H1 (cell line): ENCODE measurements at regions not wholly inside any gene's neighbourhood (a gene's known extent, or its start where the extent isn't known, plus 50 kb on each side); places are given as distances from the start of the nearest gene placed in this dataset.

Source experiments
- CTCF ChIA-PET: fragments of 300-600 bp; sonication (Branson Sonifier 250); formaldehyde crosslinking; loops from one replicate; lab custom pipeline; 2021; ENCODE audit not compliant: partially characterized antibody; lab: Charles Lee
- POLR2A ChIA-PET: fragments of 300-600 bp; sonication (Branson Sonifier 250); formaldehyde crosslinking; loops from one replicate; lab custom pipeline; 2021; ENCODE audit warnings: inconsistent platforms; ENCODE audit not compliant: partially characterized antibody; lab: Charles Lee
- DNase-seq, 2 experiments: peaks; one replicate each; pipeline versions ENCODE4 v3.0.0 to v3.0.0-alpha.2; 2010 to 2022; ENCODE audit warnings: low spot score in 2 of 2, low read depth in 1 of 2, mixed read lengths in 1 of 2
- FAIRE-seq: peaks from 2 replicates; lab custom pipeline; 2011; peaks lifted over from hg19 to GRCh38; lab: Jason Lieb, UNC
- H2AFZ ChIP-seq: 2 replicates; pipeline ENCODE4 v1.8.1; 2012; ENCODE audit warnings: low read length, inconsistent platforms
- H2AK5ac ChIP-seq: 2 replicates; pipeline ENCODE4 v1.6.1; 2013; ENCODE audit warnings: low read depth, low read length
- H2BK120ac ChIP-seq: replicated peaks from 2 replicates; pipeline ENCODE3; 2013; ENCODE audit warnings: low read depth, low read length, inconsistent platforms
- H2BK12ac ChIP-seq: 2 replicates; pipeline ENCODE4 v1.6.1; 2013; ENCODE audit warnings: low read depth, low read length
- H2BK15ac ChIP-seq: 2 replicates; pipeline ENCODE4 v1.6.1; 2013; ENCODE audit warnings: low read length
- H2BK20ac ChIP-seq: 2 replicates; pipeline ENCODE4 v1.6.1; 2013; ENCODE audit warnings: low read length
- H2BK5ac ChIP-seq: 2 replicates; pipeline ENCODE4 v1.6.1; 2013; ENCODE audit warnings: low read depth, low read length
- H3K14ac ChIP-seq: 2 replicates; pipeline ENCODE4 v1.6.1; 2013; ENCODE audit warnings: inconsistent platforms; ENCODE audit not compliant: insufficient read length
- H3K18ac ChIP-seq: 2 replicates; pipeline ENCODE4 v1.6.1; 2013; ENCODE audit warnings: low read length; ENCODE audit errors: extremely low read depth
- H3K23ac ChIP-seq: 2 replicates; pipeline ENCODE4 v1.6.1; 2013; ENCODE audit warnings: inconsistent platforms; ENCODE audit not compliant: insufficient read length
- H3K23me2 ChIP-seq: 2 replicates; pipeline ENCODE4 v1.6.1; 2013; ENCODE audit warnings: low read depth, low read length
- H3K27ac ChIP-seq: 2 replicates; pipeline ENCODE4 v1.6.1; 2011; ENCODE audit warnings: low read depth, low read length, inconsistent platforms
- H3K27me3 ChIP-seq, 4 experiments: replicated peaks in 1 of 4; 1 replicate in 1 of 4; 2 replicates in 3 of 4; pipeline versions ENCODE4 v1.6.1 to v1.8.1; 2011 to 2013; ENCODE audit warnings: low read length in 3 of 4, mild to moderate bottlenecking in 3 of 4, inconsistent platforms in 2 of 4, mixed read lengths in 2 of 4, moderate library complexity in 1 of 4; ENCODE audit not compliant: control insufficient read depth in 3 of 4, insufficient read depth in 3 of 4; ENCODE audit errors: extremely low read depth in 1 of 4
- H3K36me3 ChIP-seq, 4 experiments: 2 replicates each; pipeline versions ENCODE4 v1.6.1 to v1.8.1; 2011 to 2013; ENCODE audit warnings: mild to moderate bottlenecking in 4 of 4, low read length in 3 of 4, moderate library complexity in 2 of 4, control low read depth in 1 of 4, inconsistent platforms in 1 of 4; ENCODE audit not compliant: insufficient read depth in 4 of 4, control insufficient read depth in 2 of 4
- H3K4ac ChIP-seq: replicated peaks from 2 replicates; pipeline ENCODE3; 2013; ENCODE audit warnings: low read length, low read depth, mixed read lengths, inconsistent platforms; ENCODE audit not compliant: insufficient read length
- H3K4me1 ChIP-seq, 4 experiments: replicated peaks in 1 of 4; 1 replicate in 1 of 4; 2 replicates in 3 of 4; pipeline versions ENCODE4 v1.6.1 to v1.8.1; 2011 to 2013; ENCODE audit warnings: low read length in 3 of 4, inconsistent platforms in 2 of 4, mixed read lengths in 1 of 4; ENCODE audit not compliant: insufficient read depth in 4 of 4, control insufficient read depth in 3 of 4
- H3K4me2 ChIP-seq, 2 experiments: 2 replicates each; pipeline versions ENCODE4 v1.6.1 to v1.8.1; 2011 to 2013; ENCODE audit warnings: low read depth in 2 of 2, low read length in 2 of 2, control low read depth in 1 of 2, inconsistent platforms in 1 of 2, mild to moderate bottlenecking in 1 of 2; ENCODE audit not compliant: insufficient read depth in 1 of 2
- H3K4me3 ChIP-seq, 4 experiments: fragments of 200-600, 300-600 bp in 1 of 4; sonication (generic), shearing (Covaris generic), sonication (Bioruptor Twin) in 1 of 4; 2 replicates each; pipeline versions ENCODE4 v1.5.1 to v1.8.1; 2011 to 2016; ENCODE audit warnings: low read length in 4 of 4, low read depth in 3 of 4, control low read depth in 2 of 4, inconsistent platforms in 2 of 4, mild to moderate bottlenecking in 2 of 4, mixed read lengths in 1 of 4, moderate library complexity in 1 of 4; ENCODE audit not compliant: insufficient read depth in 2 of 4; ENCODE audit errors: extremely low read depth in 1 of 4
- H3K56ac ChIP-seq: replicated peaks from 2 replicates; pipeline ENCODE3; 2013; ENCODE audit warnings: low read depth, mild to moderate bottlenecking, mixed read lengths, low read length, inconsistent platforms; ENCODE audit not compliant: insufficient read length
- H3K79me1 ChIP-seq: 2 replicates; pipeline ENCODE4 v1.6.1; 2013; ENCODE audit warnings: low read depth, low read length, control low read depth
- H3K79me2 ChIP-seq, 2 experiments: 2 replicates each; pipeline versions ENCODE4 v1.6.1 to v1.8.1; 2012 to 2013; ENCODE audit warnings: low read length in 2 of 2, mild to moderate bottlenecking in 2 of 2, inconsistent platforms in 1 of 2; ENCODE audit not compliant: insufficient read depth in 2 of 2, control insufficient read depth in 1 of 2
- H3K9ac ChIP-seq, 4 experiments: replicated peaks in 1 of 4; 1 replicate in 1 of 4; 2 replicates in 3 of 4; pipeline versions ENCODE4 v1.6.1 to v1.8.1; 2011 to 2013; ENCODE audit warnings: low read depth in 3 of 4, low read length in 3 of 4, control low read depth in 2 of 4, mild to moderate bottlenecking in 2 of 4, moderate library complexity in 2 of 4, inconsistent platforms in 1 of 4; ENCODE audit errors: extremely low read depth in 1 of 4
- H3K9me3 ChIP-seq, 2 experiments: 2 replicates each; pipeline versions ENCODE4 v1.6.1 to v1.8.1; 2012 to 2013; ENCODE audit warnings: mild to moderate bottlenecking in 2 of 2, moderate library complexity in 2 of 2, control low read depth in 1 of 2, inconsistent platforms in 1 of 2, low read depth in 1 of 2, low read length in 1 of 2, mixed read lengths in 1 of 2; ENCODE audit not compliant: insufficient read depth in 2 of 2
- H4K20me1 ChIP-seq, 2 experiments: replicated peaks in 1 of 2; 2 replicates each; pipeline versions ENCODE3 to v1.8.1; 2011 to 2013; ENCODE audit warnings: inconsistent platforms in 2 of 2, low read length in 2 of 2, mild to moderate bottlenecking in 1 of 2; ENCODE audit not compliant: insufficient read depth in 2 of 2, control insufficient read depth in 1 of 2
- H4K5ac ChIP-seq: 2 replicates; pipeline ENCODE4 v1.6.1; 2013; ENCODE audit warnings: low read length, low read depth, mixed read lengths, inconsistent platforms; ENCODE audit not compliant: insufficient read length
- H4K8ac ChIP-seq: 2 replicates; pipeline ENCODE4 v1.8.0; 2013; ENCODE audit warnings: mild to moderate bottlenecking, moderate library complexity, low read length, inconsistent platforms; ENCODE audit not compliant: insufficient read depth; ENCODE audit errors: extremely low read depth
- H4K91ac ChIP-seq: replicated peaks from 2 replicates; pipeline ENCODE3; 2013; ENCODE audit warnings: low read length, mixed read lengths, inconsistent platforms; ENCODE audit not compliant: insufficient read length
- NRF1 ChIP-seq: IDR thresholded peaks from 2 replicates; pipeline ENCODE4 v1.6.1; 2011; ENCODE audit warnings: mild to moderate bottlenecking, low read depth, low read length, improper control_type of control experiment
- PHF8 ChIP-seq: fragments of 200-600 bp; sonication (generic); conservative IDR thresholded peaks from 2 replicates; pipeline ENCODE4 v1.7.1; 2012; ENCODE audit warnings: low read depth, mild to moderate bottlenecking, inconsistent platforms, low read length, moderate library complexity
- SIX5 ChIP-seq: IDR thresholded peaks from 2 replicates; pipeline ENCODE4 v1.6.1; 2011; ENCODE audit warnings: mild to moderate bottlenecking, low read depth, low read length
- SP1 ChIP-seq: IDR thresholded peaks from 2 replicates; pipeline ENCODE4 v1.6.1; 2011; ENCODE audit warnings: low read depth, low read length
- WGBS, 2 experiments: shearing (Covaris generic) in 1 of 2; methylation state at CpG; one replicate each; pipeline versions ENCODE4 v1.1.6 to v1.1.7; 2013 to 2015; ENCODE audit warnings: low lambda C conversion rate in 2 of 2, mixed read lengths in 2 of 2, inconsistent platforms in 1 of 2, low coverage in 1 of 2, missing lambda C conversion rate in 1 of 2; ENCODE audit not compliant: insufficient replicate concordance in 2 of 2, insufficient coverage in 1 of 2, insufficient read length in 1 of 2; ENCODE audit errors: extremely low coverage in 1 of 2, missing lambda C conversion rate in 1 of 2; 5-methylcytosine and 5-hydroxymethylcytosine counted together

GRCh38 chrY:8599141-8599540 lies 738.1 kb upstream of the TSPY4 start:
- H3K18ac ChIP-seq: no peak overlapping the region
- H3K9me3 ChIP-seq: peaks cover 8 to 82% of the 10 kb centered on the region in 2 experiments; a peak in 2 of 4 replicates
- H3K4ac ChIP-seq: no peak overlapping the region
- DNase-seq: no peak
- no peaks in the 10 kb centered on the region for H3K79me2 ChIP-seq
- no peaks in the 10 kb centered on the region for H3K79me1 ChIP-seq
- H3K36me3 ChIP-seq: no peaks in the 10 kb centered on the region
- H3K4me3 ChIP-seq: no peak overlapping the region
- 73% methylated on average over 3 of the region's 4 CpGs; no CpG with 5 or more reads in 1 of the 2 experiments for WGBS, 2 experiments
- no peaks in the 10 kb centered on the region for H3K4me1 ChIP-seq
- H2BK12ac ChIP-seq: no peak overlapping the region
- H3K56ac ChIP-seq: no peak overlapping the region
- POLR2A ChIA-PET: no interaction called here
- no peaks in the 10 kb centered on the region for H4K20me1 ChIP-seq
- no peak overlapping the region for H2BK15ac ChIP-seq
- H3K4me2 ChIP-seq: no peak overlapping the region
- no peak overlapping the region for H3K23ac ChIP-seq
- H4K91ac ChIP-seq: no peak overlapping the region
- H4K5ac ChIP-seq: no peak overlapping the region
- no peaks in the 10 kb centered on the region for H3K27me3 ChIP-seq
- H3K23me2 ChIP-seq: no peaks in the 10 kb centered on the region
- CTCF ChIA-PET: no interaction called here
- H2AFZ ChIP-seq: no peak overlapping the region
- no peak overlapping the region for H3K9ac ChIP-seq
- H4K8ac ChIP-seq: no peak overlapping the region
- H3K14ac ChIP-seq: no peak overlapping the region
- H2BK20ac ChIP-seq: no peak overlapping the region
- no peak overlapping the region for H3K27ac ChIP-seq
- H2BK5ac ChIP-seq: no peak overlapping the region
- no peak overlapping the region for H2AK5ac ChIP-seq
- no peak for FAIRE-seq
- H2BK120ac ChIP-seq: no peak overlapping the region
- TF ChIP-seq SP1 (no peak), NRF1 (no peak), SIX5 (no peak), PHF8 (no peak)
